ENCODE measurements at regions not wholly inside any gene's neighbourhood (a gene's known extent, or its start where the extent isn't known, plus 50 kb on each side); places are given as distances from the start of the nearest gene placed in this dataset.

DNA sequence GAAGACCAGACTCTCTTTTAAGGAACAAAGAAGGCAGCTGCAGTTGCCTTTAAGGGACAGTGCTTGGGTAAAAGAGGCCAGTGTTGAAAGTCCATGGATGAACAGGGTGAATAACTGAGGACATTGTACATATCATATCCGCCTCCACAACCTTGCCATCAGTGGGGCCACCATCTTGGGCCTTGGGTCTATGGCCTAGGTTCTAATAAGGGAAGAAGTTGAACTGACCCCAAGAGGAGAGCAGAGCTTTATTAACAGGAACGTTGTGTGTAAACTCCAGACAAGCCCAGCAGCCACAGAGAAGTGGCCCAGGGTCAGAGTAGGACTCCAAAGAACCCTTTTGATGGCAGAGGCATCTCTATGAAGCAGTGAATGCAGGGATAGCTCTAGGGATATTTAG is 332.8 kb downstream of the CYP26B1 start:
- intact Hi-C loops (cut with micrococcal nuclease; ENCODE audit: unreplicated experiment) = no loop called here
- Histone ChIP-seq H3K4me1 (ENCODE audit: control insufficient read depth, insufficient read depth, low read length) (no peaks in the 10 kb centered on the region), H3K27ac (ENCODE audit: low read length) (no peak overlapping the region), H3K4me3 (ENCODE audit: low read depth in 2 of 2, low read length in 2 of 2) (no peak overlapping the region), H3K9me3 (ENCODE audit: control insufficient read depth, insufficient read depth, low read depth, low read length) (no peaks in the 10 kb centered on the region), H3K36me3 (ENCODE audit: control insufficient read depth, insufficient read depth, low read length) (no peaks in the 10 kb centered on the region), H3K27me3 (ENCODE audit: control insufficient read depth, insufficient read depth, low read length) (no peaks in the 10 kb centered on the region)
- in situ Hi-C loops (cut with HindIII; ENCODE audit: low pct_unique_long_range_greater_than_20kb, low sequenced_read_pairs) = no loop called here
- TF ChIP-seq SIN3A (IDR thresholded peaks at IDR 0.05; ENCODE audit: borderline replicate concordance, insufficient read depth, low read depth, low read length) = no peak
- TF ChIP-seq, protein P1, sequence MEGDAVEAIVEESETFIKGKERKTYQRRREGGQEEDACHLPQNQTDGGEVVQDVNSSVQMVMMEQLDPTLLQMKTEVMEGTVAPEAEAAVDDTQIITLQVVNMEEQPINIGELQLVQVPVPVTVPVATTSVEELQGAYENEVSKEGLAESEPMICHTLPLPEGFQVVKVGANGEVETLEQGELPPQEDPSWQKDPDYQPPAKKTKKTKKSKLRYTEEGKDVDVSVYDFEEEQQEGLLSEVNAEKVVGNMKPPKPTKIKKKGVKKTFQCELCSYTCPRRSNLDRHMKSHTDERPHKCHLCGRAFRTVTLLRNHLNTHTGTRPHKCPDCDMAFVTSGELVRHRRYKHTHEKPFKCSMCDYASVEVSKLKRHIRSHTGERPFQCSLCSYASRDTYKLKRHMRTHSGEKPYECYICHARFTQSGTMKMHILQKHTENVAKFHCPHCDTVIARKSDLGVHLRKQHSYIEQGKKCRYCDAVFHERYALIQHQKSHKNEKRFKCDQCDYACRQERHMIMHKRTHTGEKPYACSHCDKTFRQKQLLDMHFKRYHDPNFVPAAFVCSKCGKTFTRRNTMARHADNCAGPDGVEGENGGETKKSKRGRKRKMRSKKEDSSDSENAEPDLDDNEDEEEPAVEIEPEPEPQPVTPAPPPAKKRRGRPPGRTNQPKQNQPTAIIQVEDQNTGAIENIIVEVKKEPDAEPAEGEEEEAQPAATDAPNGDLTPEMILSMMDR (IDR thresholded peaks at IDR 0.05) = no peak
- no peak for TF ChIP-seq TCF7L2 (IDR thresholded peaks at IDR 0.05; ENCODE audit: low read depth, low read length)
- no peak for TF ChIP-seq POLR2AphosphoS5 (IDR thresholded peaks at IDR 0.05; ENCODE audit: low read depth, low read length)
- TF ChIP-seq, protein P2, sequence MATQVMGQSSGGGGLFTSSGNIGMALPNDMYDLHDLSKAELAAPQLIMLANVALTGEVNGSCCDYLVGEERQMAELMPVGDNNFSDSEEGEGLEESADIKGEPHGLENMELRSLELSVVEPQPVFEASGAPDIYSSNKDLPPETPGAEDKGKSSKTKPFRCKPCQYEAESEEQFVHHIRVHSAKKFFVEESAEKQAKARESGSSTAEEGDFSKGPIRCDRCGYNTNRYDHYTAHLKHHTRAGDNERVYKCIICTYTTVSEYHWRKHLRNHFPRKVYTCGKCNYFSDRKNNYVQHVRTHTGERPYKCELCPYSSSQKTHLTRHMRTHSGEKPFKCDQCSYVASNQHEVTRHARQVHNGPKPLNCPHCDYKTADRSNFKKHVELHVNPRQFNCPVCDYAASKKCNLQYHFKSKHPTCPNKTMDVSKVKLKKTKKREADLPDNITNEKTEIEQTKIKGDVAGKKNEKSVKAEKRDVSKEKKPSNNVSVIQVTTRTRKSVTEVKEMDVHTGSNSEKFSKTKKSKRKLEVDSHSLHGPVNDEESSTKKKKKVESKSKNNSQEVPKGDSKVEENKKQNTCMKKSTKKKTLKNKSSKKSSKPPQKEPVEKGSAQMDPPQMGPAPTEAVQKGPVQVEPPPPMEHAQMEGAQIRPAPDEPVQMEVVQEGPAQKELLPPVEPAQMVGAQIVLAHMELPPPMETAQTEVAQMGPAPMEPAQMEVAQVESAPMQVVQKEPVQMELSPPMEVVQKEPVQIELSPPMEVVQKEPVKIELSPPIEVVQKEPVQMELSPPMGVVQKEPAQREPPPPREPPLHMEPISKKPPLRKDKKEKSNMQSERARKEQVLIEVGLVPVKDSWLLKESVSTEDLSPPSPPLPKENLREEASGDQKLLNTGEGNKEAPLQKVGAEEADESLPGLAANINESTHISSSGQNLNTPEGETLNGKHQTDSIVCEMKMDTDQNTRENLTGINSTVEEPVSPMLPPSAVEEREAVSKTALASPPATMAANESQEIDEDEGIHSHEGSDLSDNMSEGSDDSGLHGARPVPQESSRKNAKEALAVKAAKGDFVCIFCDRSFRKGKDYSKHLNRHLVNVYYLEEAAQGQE (IDR thresholded peaks at IDR 0.05; ENCODE audit: insufficient read depth in 1 of 2, low read depth in 2 of 2, low read length in 1 of 2) = no peak
- no TSS peak for BruUV-seq (replicated peaks)
- CTCF ChIA-PET = interaction anchor here (0.6 kb wide), 1 partner anchor 292 kb away, joined by 7 read pairs; no protein-coding TSS in a partner anchor
- ATAC-seq = no peak
- DNase-seq (ENCODE audit: low read depth, low spot score) = no peak
- POLR2A ChIA-PET = no interaction called here

DNA sequence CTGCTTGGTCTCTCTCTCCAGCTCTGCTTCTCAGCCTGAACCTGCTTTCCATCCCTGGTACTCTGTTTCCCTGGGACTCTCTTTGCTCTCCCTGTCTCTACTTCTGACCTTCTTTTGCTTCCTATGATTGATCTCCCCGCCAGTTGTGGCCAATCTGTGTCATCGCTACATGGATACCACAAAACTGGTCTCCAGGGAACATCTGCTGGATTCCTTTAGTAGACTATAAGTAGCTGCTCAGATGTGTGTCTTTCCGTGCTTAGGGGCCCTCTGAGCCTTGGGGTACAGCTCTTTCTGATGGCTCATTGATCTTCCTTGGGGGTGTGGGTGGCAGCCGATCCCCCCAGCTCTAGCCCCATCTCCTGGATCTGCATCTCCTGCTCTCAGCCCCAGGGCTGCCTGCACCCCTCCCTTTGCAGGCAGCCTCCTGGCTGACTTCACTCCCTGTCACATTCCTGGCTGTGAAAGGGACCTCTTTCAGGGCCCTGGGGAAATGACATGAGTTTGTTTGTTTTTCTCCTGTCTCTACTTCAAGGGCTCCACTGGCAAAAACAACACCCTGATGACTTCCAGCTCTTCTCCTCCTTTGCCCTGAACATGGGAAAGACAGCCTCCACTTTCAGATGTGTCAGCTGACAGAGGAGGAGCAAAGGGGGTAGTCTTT is 333.7 kb downstream of the CYP26B1 start:
- no peaks in the 10 kb centered on the region for H3K27me3 ChIP-seq (ENCODE audit: control insufficient read depth, insufficient read depth, low read length)
- no peaks in the 10 kb centered on the region for H3K36me3 ChIP-seq (ENCODE audit: control insufficient read depth, insufficient read depth, low read length)
- intact Hi-C loops (cut with micrococcal nuclease; ENCODE audit: unreplicated experiment) = loop anchor here (1.0 kb wide), 1 partner anchor 17 kb away; no protein-coding TSS in a partner anchor
- no peak overlapping the region for H3K4me3 ChIP-seq (ENCODE audit: low read depth in 2 of 2, low read length in 2 of 2)
- TF ChIP-seq, protein P2 (IDR thresholded peaks at IDR 0.05; ENCODE audit: insufficient read depth in 1 of 2, low read depth in 2 of 2, low read length in 1 of 2) = no peak
- no peak for TF ChIP-seq POLR2AphosphoS5 (IDR thresholded peaks at IDR 0.05; ENCODE audit: low read depth, low read length)
- ATAC-seq (no peak), DNase-seq (ENCODE audit: low read depth, low spot score) (no peak)
- in situ Hi-C loops (cut with HindIII; ENCODE audit: low pct_unique_long_range_greater_than_20kb, low sequenced_read_pairs) = no loop called here
- no peaks in the 10 kb centered on the region for H3K4me1 ChIP-seq (ENCODE audit: control insufficient read depth, insufficient read depth, low read length)
- no peaks in the 10 kb centered on the region for H3K9me3 ChIP-seq (ENCODE audit: control insufficient read depth, insufficient read depth, low read depth, low read length)
- BruUV-seq (replicated peaks) = no TSS peak
- ChIA-PET POLR2A (no interaction called here), CTCF (no interaction called here)
- H3K27ac ChIP-seq (ENCODE audit: low read length) = no peak overlapping the region
